ENCODE measurements at regions not wholly inside any gene's neighbourhood (a gene's known extent, or its start where the extent isn't known, plus 50 kb on each side); places are given as distances from the start of the nearest gene placed in this dataset.

- no peak for DNase-seq
- Mint-ChIP-seq H3K27ac (no peak overlapping the region), H3K9me3 (no peaks in the 10 kb centered on the region), H3K4me1 (ENCODE audit: low read depth) (no peaks in the 10 kb centered on the region), H3K27me3 (no peaks in the 10 kb centered on the region), H3K36me3 (ENCODE audit: low read depth) (no peaks in the 10 kb centered on the region), H3K4me3 (no peak overlapping the region)
- H3K4me1 ChIP-seq (ENCODE audit: insufficient read depth, low read length) = peaks cover 7% of the 10 kb centered on the region
- no peak overlapping the region for H3K27ac ChIP-seq (ENCODE audit: low read depth in 1 of 2, low read length in 2 of 2)
- no peak for ATAC-seq (ENCODE audit: poor library complexity)
- intact Hi-C loops (cut with DNase I, micrococcal nuclease) = no loop called here
- H3K4me3 ChIP-seq (ENCODE audit: low read length) = no peak overlapping the region
- no peak for TF ChIP-seq CTCF (IDR thresholded peaks at IDR 0.05)
- ChIA-PET POLR2A (no interaction called here), CTCF (no interaction called here)
- H3K36me3 ChIP-seq (ENCODE audit: insufficient read depth, low read length) = no peaks in the 10 kb centered on the region
- no peaks in the 10 kb centered on the region for H3K9me3 ChIP-seq (ENCODE audit: control insufficient read depth in 1 of 2, insufficient read depth in 1 of 2, low read length in 2 of 2)
- no peaks in the 10 kb centered on the region for H3K27me3 ChIP-seq (ENCODE audit: control insufficient read depth in 1 of 2, insufficient read depth in 2 of 2, low read length in 2 of 2)
Observed at GRCh38 chr14:34214961-34215360, 247.1 kb downstream of the SPTSSA start.

DNA sequence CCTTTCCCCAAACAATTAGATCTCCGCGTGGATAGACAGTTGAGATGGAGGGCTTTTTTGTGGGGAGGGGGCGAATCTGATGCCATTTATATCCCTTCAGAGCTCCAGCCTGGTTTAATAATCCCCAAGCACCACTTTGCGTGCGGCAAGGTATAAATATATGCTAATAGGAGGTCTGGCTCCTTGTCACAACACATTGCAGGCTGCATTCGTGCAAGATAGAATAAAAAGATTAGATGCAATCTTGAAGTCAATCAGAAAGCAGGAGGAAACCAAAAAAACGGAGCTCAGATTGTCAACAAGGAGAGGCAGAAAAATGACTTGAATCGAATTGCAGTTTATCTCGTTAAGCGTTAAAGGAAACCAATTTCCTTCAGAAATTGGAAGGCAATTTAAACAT lies 248.7 kb downstream of the SPTSSA start:
- peaks cover 7% of the 10 kb centered on the region for H3K4me1 ChIP-seq (ENCODE audit: insufficient read depth, low read length)
- no peaks in the 10 kb centered on the region for H3K4me1 Mint-ChIP-seq (ENCODE audit: low read depth)
- DNase-seq = no peak
- ChIA-PET CTCF (no interaction called here), POLR2A (no interaction called here)
- H3K27me3 ChIP-seq (ENCODE audit: control insufficient read depth in 1 of 2, insufficient read depth in 2 of 2, low read length in 2 of 2) = peaks cover 0 to 2% of the 10 kb centered on the region in 2 experiments
- no peaks in the 10 kb centered on the region for H3K36me3 ChIP-seq (ENCODE audit: insufficient read depth, low read length)
- no peak for ATAC-seq (ENCODE audit: poor library complexity)
- no peak overlapping the region for H3K4me3 ChIP-seq (ENCODE audit: low read length)
- no peak for TF ChIP-seq CTCF (IDR thresholded peaks at IDR 0.05)
- H3K9me3 Mint-ChIP-seq = no peaks in the 10 kb centered on the region
- H3K9me3 ChIP-seq (ENCODE audit: control insufficient read depth in 1 of 2, insufficient read depth in 1 of 2, low read length in 2 of 2) = no peaks in the 10 kb centered on the region
- H3K27ac Mint-ChIP-seq = no peak overlapping the region
- intact Hi-C loops (cut with DNase I, micrococcal nuclease) = no loop called here
- no peak overlapping the region for H3K27ac ChIP-seq (ENCODE audit: low read depth in 1 of 2, low read length in 2 of 2)
- peaks cover 4% of the 10 kb centered on the region for H3K27me3 Mint-ChIP-seq
- no peaks in the 10 kb centered on the region for H3K36me3 Mint-ChIP-seq (ENCODE audit: low read depth)
- no peak overlapping the region for H3K4me3 Mint-ChIP-seq

GRCh38 chr14:34212172-34212929 lies 249.7 kb downstream of the SPTSSA start:
- CTCF ChIA-PET = no interaction called here
- no peak overlapping the region for H3K27ac ChIP-seq (ENCODE audit: low read depth in 1 of 2, low read length in 2 of 2)
- ATAC-seq (ENCODE audit: poor library complexity) = no peak
- Mint-ChIP-seq H3K36me3 (ENCODE audit: low read depth) (no peaks in the 10 kb centered on the region), H3K9me3 (no peaks in the 10 kb centered on the region), H3K4me3 (no peak overlapping the region), H3K4me1 (ENCODE audit: low read depth) (no peaks in the 10 kb centered on the region), H3K27me3 (peaks cover 7% of the 10 kb centered on the region), H3K27ac (no peak overlapping the region)
- POLR2A ChIA-PET = no interaction called here
- DNase-seq = no peak
- peaks cover 7% of the 10 kb centered on the region for H3K4me1 ChIP-seq (ENCODE audit: insufficient read depth, low read length)
- intact Hi-C loops (cut with DNase I, micrococcal nuclease) = no loop called here
- H3K36me3 ChIP-seq (ENCODE audit: insufficient read depth, low read length) = no peaks in the 10 kb centered on the region
- no peaks in the 10 kb centered on the region for H3K9me3 ChIP-seq (ENCODE audit: control insufficient read depth in 1 of 2, insufficient read depth in 1 of 2, low read length in 2 of 2)
- H3K4me3 ChIP-seq (ENCODE audit: low read length) = no peak overlapping the region
- no peak for TF ChIP-seq CTCF (IDR thresholded peaks at IDR 0.05)
- H3K27me3 ChIP-seq (ENCODE audit: control insufficient read depth in 1 of 2, insufficient read depth in 2 of 2, low read length in 2 of 2) = peaks cover 0 to 2% of the 10 kb centered on the region in 2 experiments
